Uterus (tissue), 2 donors: ENCODE measurements at regions not wholly inside any gene's neighbourhood (a gene's known extent, or its start where the extent isn't known, plus 50 kb on each side); places are given as distances from the start of the nearest gene placed in this dataset.
"Not testable (repeated sequence)": the region's sequence is repeated elsewhere in the genome, so short reads cannot be mapped to it uniquely, and the experiment has no call there.

Experiments used
- CTCF ChIP-seq, 4 experiments: fragments of 200-600 bp in 2 of 4; fragments of 450-650 bp in 2 of 4; sonication (generic) in 2 of 4; IDR thresholded peaks; one replicate each; pipeline ENCODE4 v1.5.1; 2016 to 2019; ENCODE audit warnings: antibody characterized with exemption in 4 of 4, mild to moderate bottlenecking in 2 of 4, moderate library complexity in 1 of 4
- POLR2A ChIP-seq, 2 donors: fragments of 450-650 bp; IDR thresholded peaks; one replicate each; pipeline ENCODE4 v1.6.1; 2016; ENCODE audit warnings: antibody characterized with exemption in 2 of 2, mild to moderate bottlenecking in 1 of 2, moderate library complexity in 1 of 2

GRCh38 chr21:9859865-9860264, 661.5 kb upstream of the TPTE start:
- not testable (repeated sequence) for TF ChIP-seq POLR2A, CTCF (IDR thresholded peaks at IDR 0.05)
